Mucosa of stomach (tissue), 1 donor: ENCODE measurements at regions not wholly inside any gene's neighbourhood (a gene's known extent, or its start where the extent isn't known, plus 50 kb on each side); places are given as distances from the start of the nearest gene placed in this dataset.

Experiments used
- H3K27me3 ChIP-seq: one replicate; pipeline ENCODE4 v1.7.0; 2013; ENCODE audit warnings: mild to moderate bottlenecking, low read length; ENCODE audit not compliant: control insufficient read depth, insufficient read depth
- H3K36me3 ChIP-seq: one replicate; pipeline ENCODE4 v1.7.0; 2013; ENCODE audit warnings: low read length; ENCODE audit not compliant: control insufficient read depth, insufficient read depth
- H3K4me1 ChIP-seq: one replicate; pipeline ENCODE4 v1.7.0; 2013; ENCODE audit warnings: mild to moderate bottlenecking, low read length; ENCODE audit not compliant: control insufficient read depth, insufficient read depth
- H3K4me3 ChIP-seq: one replicate; pipeline ENCODE4 v1.7.0; 2013; ENCODE audit warnings: low read length
- H3K9ac ChIP-seq: one replicate; pipeline ENCODE4 v1.7.0; 2013; ENCODE audit warnings: mild to moderate bottlenecking, low read length, moderate library complexity
- H3K9me3 ChIP-seq: one replicate; pipeline ENCODE4 v1.7.0; 2013; ENCODE audit warnings: mild to moderate bottlenecking, low read length, moderate library complexity; ENCODE audit not compliant: control insufficient read depth
- donor health status: Pancreatic carcinoma.

DNA sequence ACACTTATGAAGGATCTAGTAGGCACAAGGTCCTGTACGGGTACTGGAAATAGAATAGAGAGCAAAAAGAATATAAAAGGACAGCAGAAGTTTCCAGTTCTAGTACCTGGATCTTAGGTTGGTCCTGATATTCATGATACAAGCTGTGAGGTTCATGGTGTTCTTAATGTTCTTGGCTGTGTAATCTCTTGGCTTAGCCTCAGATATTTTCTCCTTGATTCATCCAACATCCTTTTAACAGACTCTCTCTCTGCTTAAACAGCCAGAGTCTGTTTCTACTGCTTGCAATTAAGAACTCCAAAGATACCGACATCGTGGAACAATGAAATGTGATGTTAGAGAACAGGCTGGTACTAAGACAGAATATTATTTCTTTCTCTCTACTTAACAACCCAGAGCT is 49.9 kb downstream of the CNTN3 start:
- H3K4me3 ChIP-seq: no peak overlapping the region
- H3K27me3 ChIP-seq: no peaks in the 10 kb centered on the region
- H3K9ac ChIP-seq: no peak overlapping the region
- no peaks in the 10 kb centered on the region for H3K4me1 ChIP-seq
- H3K9me3 ChIP-seq: no peaks in the 10 kb centered on the region
- no peaks in the 10 kb centered on the region for H3K36me3 ChIP-seq

DNA sequence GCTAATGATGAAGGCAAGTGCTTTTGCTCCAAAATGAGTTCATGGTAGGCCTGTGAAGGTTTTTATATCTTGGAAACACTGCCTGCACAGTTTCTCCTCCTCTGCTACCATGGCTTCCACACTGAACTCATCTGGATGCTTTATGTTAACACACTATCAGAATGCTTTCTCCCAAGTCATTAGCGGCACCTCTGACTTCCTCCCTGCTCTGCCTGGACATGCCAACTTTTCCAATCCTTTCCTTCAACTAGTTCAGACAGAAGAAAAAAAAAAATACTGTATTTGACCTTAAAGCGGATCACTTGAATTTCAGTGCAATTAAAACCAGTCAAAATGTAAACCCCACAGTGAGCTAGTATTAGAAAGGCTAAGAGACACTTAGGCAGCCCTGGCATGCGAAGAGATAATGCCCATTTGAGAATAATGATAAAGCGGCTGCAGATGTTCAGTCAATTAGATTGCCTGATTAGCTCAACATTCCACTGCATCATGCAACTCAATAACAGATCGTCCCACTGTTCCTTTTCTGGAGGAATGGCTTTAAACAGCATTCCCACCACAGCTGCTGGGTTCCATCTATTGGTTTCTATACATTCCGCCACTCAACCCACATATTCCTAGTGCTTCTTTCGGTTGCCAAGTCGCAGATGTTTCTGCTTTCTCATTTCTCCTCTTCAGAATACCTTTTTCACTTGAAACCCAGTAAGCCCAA is 51.7 kb downstream of the CNTN3 start:
- H3K4me3 ChIP-seq: no peak overlapping the region
- H3K36me3 ChIP-seq: no peaks in the 10 kb centered on the region
- no peaks in the 10 kb centered on the region for H3K27me3 ChIP-seq
- no peaks in the 10 kb centered on the region for H3K9me3 ChIP-seq
- H3K4me1 ChIP-seq: no peaks in the 10 kb centered on the region
- H3K9ac ChIP-seq: no peak overlapping the region

DNA sequence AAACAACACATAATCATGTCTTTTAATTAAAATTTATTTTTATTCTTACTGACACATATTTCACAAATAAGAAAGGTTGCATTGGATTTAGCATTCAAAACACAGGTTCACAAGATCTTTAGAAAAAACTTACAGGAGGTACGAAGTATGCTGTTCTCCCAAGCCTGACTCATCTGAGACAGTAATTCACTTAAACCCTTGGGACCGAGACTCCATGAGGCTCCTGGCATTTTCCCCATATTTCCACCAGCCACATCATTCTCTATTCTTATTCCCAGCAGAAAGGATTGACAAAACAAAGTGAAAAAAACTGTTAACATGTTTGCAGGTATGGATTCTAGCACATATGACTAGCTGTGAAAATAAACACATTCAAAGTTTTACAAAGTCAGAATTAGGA is 52.6 kb downstream of the CNTN3 start:
- Histone ChIP-seq H3K36me3 (no peaks in the 10 kb centered on the region), H3K9me3 (no peaks in the 10 kb centered on the region), H3K27me3 (no peaks in the 10 kb centered on the region), H3K4me3 (no peak overlapping the region), H3K4me1 (no peaks in the 10 kb centered on the region), H3K9ac (no peak overlapping the region)

DNA sequence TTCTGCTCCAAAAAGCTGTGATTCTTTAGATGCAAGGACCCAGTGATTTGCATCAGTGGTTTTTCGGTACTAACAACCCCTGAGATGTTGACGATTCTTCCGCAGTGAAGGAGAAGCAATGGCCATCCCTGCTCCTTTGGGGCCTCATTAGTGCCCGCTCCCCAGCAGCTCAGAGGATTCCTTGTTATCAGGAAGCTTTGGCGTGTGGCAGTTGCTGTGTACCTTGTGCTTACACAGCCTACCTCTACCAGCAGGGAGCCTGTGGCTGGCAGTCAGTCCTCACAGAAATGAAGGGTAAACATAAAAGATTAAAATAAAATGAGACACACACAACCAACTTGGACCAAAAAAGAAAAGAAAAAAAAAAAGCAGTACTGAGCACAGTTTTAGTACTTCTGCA is 55.2 kb downstream of the CNTN3 start:
- H3K4me1 ChIP-seq: no peaks in the 10 kb centered on the region
- H3K4me3 ChIP-seq: no peak overlapping the region
- no peak overlapping the region for H3K9ac ChIP-seq
- no peaks in the 10 kb centered on the region for H3K9me3 ChIP-seq
- no peaks in the 10 kb centered on the region for H3K36me3 ChIP-seq
- no peaks in the 10 kb centered on the region for H3K27me3 ChIP-seq

DNA sequence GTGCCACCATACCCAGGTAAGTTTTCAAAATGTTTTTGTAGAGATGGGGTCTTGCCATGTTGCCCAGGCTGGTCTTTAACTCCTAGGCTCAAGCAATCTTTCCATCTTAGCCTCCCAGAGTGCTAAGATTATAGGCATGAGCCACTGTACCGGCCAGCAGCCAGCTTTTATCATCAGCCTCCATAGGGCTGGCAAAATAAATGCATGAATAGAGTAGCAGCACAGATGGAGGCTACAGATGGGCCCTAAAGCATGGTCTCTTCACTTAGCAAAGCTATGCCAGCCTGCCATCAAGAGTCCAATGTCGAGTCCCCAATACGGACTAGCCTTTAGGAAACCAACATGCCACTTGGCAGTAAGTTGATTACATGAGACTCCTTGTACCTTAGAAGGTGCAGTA is 63.8 kb downstream of the CNTN3 start:
- Histone ChIP-seq H3K4me1 (no peaks in the 10 kb centered on the region), H3K36me3 (no peaks in the 10 kb centered on the region), H3K9me3 (no peaks in the 10 kb centered on the region), H3K9ac (no peak overlapping the region), H3K4me3 (no peak overlapping the region), H3K27me3 (no peaks in the 10 kb centered on the region)

DNA sequence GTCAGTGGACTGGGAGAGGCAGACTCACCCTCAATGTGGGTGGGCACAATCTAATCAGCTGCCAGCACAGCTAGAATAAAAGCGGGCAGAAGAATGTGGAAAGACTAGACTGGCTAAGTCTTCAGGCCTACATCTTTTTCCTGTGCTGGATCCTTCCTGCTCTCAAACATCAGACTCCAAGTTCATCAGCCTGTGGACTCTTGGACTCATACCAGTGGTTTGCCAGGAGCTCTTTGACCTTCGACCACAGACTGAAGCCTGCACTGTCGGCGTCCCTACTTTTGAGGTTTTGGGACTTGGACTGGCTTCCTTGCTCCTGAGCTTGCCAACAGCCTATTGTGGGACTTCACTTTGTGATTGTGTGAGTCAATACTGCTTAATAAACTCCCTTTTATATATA is 68.0 kb downstream of the CNTN3 start:
- no peak overlapping the region for H3K4me3 ChIP-seq
- H3K36me3 ChIP-seq: no peaks in the 10 kb centered on the region
- no peaks in the 10 kb centered on the region for H3K27me3 ChIP-seq
- no peak overlapping the region for H3K9ac ChIP-seq
- no peaks in the 10 kb centered on the region for H3K9me3 ChIP-seq
- H3K4me1 ChIP-seq: no peaks in the 10 kb centered on the region

DNA sequence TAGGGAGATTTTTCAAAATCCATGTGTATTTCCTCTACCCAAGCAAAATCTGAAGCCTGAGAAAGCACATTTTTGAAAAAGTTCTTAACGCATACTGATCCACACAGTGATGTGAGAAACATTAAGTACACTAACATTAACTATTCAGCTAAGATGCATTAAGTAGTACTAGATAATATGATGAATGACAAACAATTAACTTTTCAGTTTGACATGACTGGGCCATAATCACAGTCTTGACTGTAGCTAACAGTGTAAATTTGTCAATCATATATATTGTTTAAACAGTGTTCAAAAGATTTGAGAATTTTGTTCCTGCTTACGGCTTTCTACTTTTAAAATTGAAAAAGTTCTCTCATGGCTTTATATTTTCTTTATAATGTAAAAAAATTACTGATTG is 72.0 kb downstream of the CNTN3 start:
- Histone ChIP-seq H3K27me3 (no peaks in the 10 kb centered on the region), H3K36me3 (no peaks in the 10 kb centered on the region), H3K9ac (no peak overlapping the region), H3K4me1 (no peaks in the 10 kb centered on the region), H3K4me3 (no peak overlapping the region), H3K9me3 (no peaks in the 10 kb centered on the region)

DNA sequence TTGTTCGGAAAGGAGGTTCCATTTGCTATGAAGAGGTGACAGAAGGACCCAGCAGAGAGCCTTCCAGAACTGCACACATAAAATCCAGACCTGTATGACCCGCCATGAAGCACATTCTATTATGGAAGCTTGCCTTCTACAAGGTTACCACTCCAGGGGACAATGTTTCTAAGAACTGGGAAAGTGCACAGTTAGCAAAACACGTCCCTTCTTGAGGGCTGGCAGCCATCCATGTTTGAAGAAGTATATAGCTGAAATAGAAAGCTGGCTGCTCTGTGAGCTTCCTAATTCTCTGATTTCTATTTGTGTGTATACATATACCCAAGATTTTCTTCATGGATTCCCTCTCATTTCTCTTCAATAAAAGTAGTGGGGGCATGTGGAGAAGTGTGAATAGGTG is 74.6 kb downstream of the CNTN3 start:
- Histone ChIP-seq H3K4me3 (no peak overlapping the region), H3K27me3 (no peaks in the 10 kb centered on the region), H3K4me1 (no peaks in the 10 kb centered on the region), H3K9me3 (no peaks in the 10 kb centered on the region), H3K9ac (no peak overlapping the region), H3K36me3 (no peaks in the 10 kb centered on the region)

DNA sequence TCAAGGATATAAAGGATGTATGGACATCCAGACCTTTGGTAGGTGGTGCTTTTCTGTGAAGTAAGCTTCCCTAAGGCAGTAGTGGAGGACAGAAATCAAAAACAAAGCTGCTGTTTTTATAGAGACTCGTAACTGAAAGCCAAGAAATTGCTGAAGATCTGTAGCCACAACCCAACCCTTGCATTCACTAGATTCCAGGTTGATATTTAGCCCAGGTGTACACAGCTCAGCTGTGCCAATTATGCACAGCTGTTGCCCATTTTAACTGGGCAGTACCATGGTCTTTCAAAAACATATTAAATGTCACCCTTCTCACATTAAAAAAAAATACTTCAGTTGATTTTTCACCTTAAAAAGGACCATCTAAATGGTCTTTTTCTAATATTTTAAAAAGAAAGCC is 75.8 kb downstream of the CNTN3 start:
- no peaks in the 10 kb centered on the region for H3K4me1 ChIP-seq
- no peak overlapping the region for H3K4me3 ChIP-seq
- H3K9ac ChIP-seq: no peak overlapping the region
- no peaks in the 10 kb centered on the region for H3K36me3 ChIP-seq
- H3K27me3 ChIP-seq: no peaks in the 10 kb centered on the region
- H3K9me3 ChIP-seq: no peaks in the 10 kb centered on the region

DNA sequence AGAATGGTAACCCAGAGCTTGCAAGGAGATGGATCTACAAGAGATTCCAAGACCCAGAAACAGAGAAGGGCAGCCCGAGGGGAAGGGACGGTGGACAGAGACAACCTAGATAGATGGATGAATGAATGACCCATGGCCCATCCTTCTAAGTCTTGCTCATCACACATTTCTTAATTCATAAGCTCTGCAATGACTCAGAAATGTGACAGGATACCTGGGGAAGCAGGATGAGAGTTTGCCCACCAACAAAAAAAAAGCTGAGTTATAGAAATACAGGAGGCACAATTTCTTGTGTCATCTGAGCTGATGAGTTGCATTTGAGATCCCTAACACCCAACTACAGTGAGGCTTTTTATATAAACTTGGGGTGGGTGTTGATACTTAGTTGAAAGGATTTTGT is 76.6 kb downstream of the CNTN3 start:
- H3K27me3 ChIP-seq: no peaks in the 10 kb centered on the region
- no peaks in the 10 kb centered on the region for H3K9me3 ChIP-seq
- no peaks in the 10 kb centered on the region for H3K4me1 ChIP-seq
- no peaks in the 10 kb centered on the region for H3K36me3 ChIP-seq
- no peak overlapping the region for H3K4me3 ChIP-seq
- no peak overlapping the region for H3K9ac ChIP-seq

DNA sequence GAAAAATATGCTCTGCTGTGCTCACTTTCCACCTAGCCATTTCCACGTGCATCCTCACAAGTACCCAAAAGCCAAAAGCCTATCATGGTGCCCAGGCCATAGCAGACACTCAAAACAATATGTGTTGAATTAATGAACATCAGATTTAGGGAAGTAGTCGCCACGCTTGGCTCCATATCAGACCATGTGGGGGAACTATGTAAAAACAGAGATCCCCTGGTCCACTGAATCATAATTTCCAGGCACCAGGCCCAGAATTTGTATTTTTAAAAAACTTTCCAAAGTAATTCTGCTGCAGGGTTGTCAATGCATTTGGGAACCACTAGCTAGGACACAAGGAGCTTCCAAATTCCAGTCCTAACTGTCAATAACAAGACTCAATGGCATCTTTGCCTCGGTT is 77.3 kb downstream of the CNTN3 start:
- Histone ChIP-seq H3K4me3 (no peak overlapping the region), H3K27me3 (no peaks in the 10 kb centered on the region), H3K9ac (no peak overlapping the region), H3K9me3 (no peaks in the 10 kb centered on the region), H3K4me1 (no peaks in the 10 kb centered on the region), H3K36me3 (no peaks in the 10 kb centered on the region)

DNA sequence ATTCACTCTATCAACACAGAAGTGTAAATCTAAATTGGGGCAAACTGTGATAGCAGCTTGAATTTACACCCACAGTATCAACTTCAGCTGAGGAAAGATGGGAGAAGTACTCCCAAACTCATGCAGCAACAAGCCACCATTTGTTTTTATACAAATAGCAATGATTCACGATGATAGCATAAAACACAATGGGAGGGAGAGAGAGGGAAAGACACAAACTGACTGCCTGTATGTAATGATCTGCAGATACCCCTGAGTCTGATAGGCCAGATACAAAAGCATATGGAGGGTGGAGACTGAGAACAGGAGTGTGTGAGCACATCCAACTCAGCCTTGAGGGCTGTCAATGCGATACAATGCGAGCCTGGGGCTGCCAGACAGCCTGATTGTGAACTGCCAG is 79.2 kb downstream of the CNTN3 start:
- H3K36me3 ChIP-seq: no peaks in the 10 kb centered on the region
- no peak overlapping the region for H3K4me3 ChIP-seq
- H3K9ac ChIP-seq: no peak overlapping the region
- no peaks in the 10 kb centered on the region for H3K9me3 ChIP-seq
- no peaks in the 10 kb centered on the region for H3K27me3 ChIP-seq
- H3K4me1 ChIP-seq: no peaks in the 10 kb centered on the region

DNA sequence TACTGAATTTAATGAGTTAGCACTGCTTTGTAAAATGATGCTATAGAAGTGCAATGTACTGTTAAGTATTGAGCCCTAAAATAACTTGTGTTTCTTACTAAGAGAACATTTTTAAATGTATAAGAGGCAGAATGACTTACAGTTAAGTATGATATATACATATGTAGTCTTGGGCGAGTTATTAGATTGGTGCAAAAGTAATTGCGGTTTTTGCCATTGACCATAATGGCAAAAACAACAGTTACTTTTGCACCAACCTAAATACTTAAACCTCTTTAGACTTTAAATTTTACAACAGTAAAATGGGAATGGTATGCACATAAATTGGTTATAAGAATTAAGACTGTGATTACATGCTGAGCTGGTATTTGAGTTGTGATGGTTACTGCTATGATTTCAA is 79.8 kb downstream of the CNTN3 start:
- H3K9me3 ChIP-seq: no peaks in the 10 kb centered on the region
- no peak overlapping the region for H3K9ac ChIP-seq
- H3K4me3 ChIP-seq: no peak overlapping the region
- no peaks in the 10 kb centered on the region for H3K4me1 ChIP-seq
- H3K27me3 ChIP-seq: no peaks in the 10 kb centered on the region
- H3K36me3 ChIP-seq: no peaks in the 10 kb centered on the region
